Right lobe of liver (tissue), 4 donors: ENCODE measurements at regions not wholly inside any gene's neighbourhood (a gene's known extent, or its start where the extent isn't known, plus 50 kb on each side); places are given as distances from the start of the nearest gene placed in this dataset.
"Not testable (repeated sequence)": the region's sequence is repeated elsewhere in the genome, so short reads cannot be mapped to it uniquely, and the experiment has no call there.

Source experiments
- CTCF ChIP-seq, 4 donors: fragments of 200-600 bp in 3 of 4; fragments of 450-650 bp in 1 of 4; IDR thresholded peaks; one replicate each; pipeline versions ENCODE4 v1.5.1 to v1.8.0; 2016 to 2022; ENCODE audit warnings: antibody characterized with exemption in 4 of 4, mild to moderate bottlenecking in 2 of 4
- POLR2A ChIP-seq: fragments of 450-650 bp; IDR thresholded peaks from one replicate; pipeline ENCODE4 v1.6.1; 2017; ENCODE audit warnings: antibody characterized with exemption, mild to moderate bottlenecking
- donor health status: DM: no; HTN: no; CAD: no.
- donor health status: DM: no; HTN: no; CAD: no.
- donor health status: DM: no; HTN: yes; CAD: no.

- TF ChIP-seq CTCF (IDR thresholded peaks at IDR 0.05); POLR2A: not testable (repeated sequence)
Observed at GRCh38 chr1:121604843-121605444, 420.2 kb downstream of the SRGAP2C start.
